HPDE6-E6E7 (cell line): ENCODE measurements at regions not wholly inside any gene's neighbourhood (a gene's known extent, or its start where the extent isn't known, plus 50 kb on each side); places are given as distances from the start of the nearest gene placed in this dataset.

Source experiments
- DNase-seq: peaks from one replicate; pipeline ENCODE4 v3.0.0; 2011; ENCODE audit warnings: missing footprints; ENCODE audit errors: extremely low spot score

- no peak for DNase-seq
Measured at GRCh38 chr9:118305331-118305730, 601.1 kb downstream of the TLR4 start.

GRCh38 chr9:118306801-118307200, 602.6 kb downstream of the TLR4 start:
- DNase-seq: no peak

GRCh38 chr9:118313965-118314364, 609.8 kb downstream of the TLR4 start:
- DNase-seq: no peak

- no peak for DNase-seq
Measured at GRCh38 chr9:118316831-118317343, 612.7 kb downstream of the TLR4 start.

GRCh38 chr9:118318770-118319431, 614.7 kb downstream of the TLR4 start:
- DNase-seq: no peak

GRCh38 chr9:118321788-118322187, 617.6 kb downstream of the TLR4 start:
- no peak for DNase-seq

- DNase-seq: no peak
Measured at GRCh38 chr9:118324706-118325105, 620.5 kb downstream of the TLR4 start.

GRCh38 chr9:118325757-118326156, 621.6 kb downstream of the TLR4 start:
- no peak for DNase-seq

- no peak for DNase-seq
Measured at GRCh38 chr9:118326326-118326725, 622.1 kb downstream of the TLR4 start.

- no peak for DNase-seq
Measured at GRCh38 chr9:118330191-118330986, 626.2 kb downstream of the TLR4 start.

GRCh38 chr9:118331622-118332045, 627.4 kb downstream of the TLR4 start:
- DNase-seq: peak; percentile 1

GRCh38 chr9:118336250-118336942, 632.2 kb downstream of the TLR4 start:
- DNase-seq: no peak

- no peak for DNase-seq
Measured at GRCh38 chr9:118336943-118337330, 632.7 kb downstream of the TLR4 start.

- no peak for DNase-seq
Measured at GRCh38 chr9:118360036-118360435, 655.8 kb downstream of the TLR4 start.

GRCh38 chr9:118362123-118362522, 657.9 kb downstream of the TLR4 start:
- no peak for DNase-seq

GRCh38 chr9:118362596-118362995, 658.4 kb downstream of the TLR4 start:
- no peak for DNase-seq

- no peak for DNase-seq
Measured at GRCh38 chr9:118364266-118365106, 660.3 kb downstream of the TLR4 start.

GRCh38 chr9:118366228-118366627, 662.0 kb downstream of the TLR4 start:
- no peak for DNase-seq

- DNase-seq: no peak
Measured at GRCh38 chr9:118367383-118367782, 663.2 kb downstream of the TLR4 start.

GRCh38 chr9:118384531-118385100, 680.4 kb downstream of the TLR4 start:
- no peak for DNase-seq

- DNase-seq: no peak
Measured at GRCh38 chr9:118395415-118395814, 691.2 kb downstream of the TLR4 start.
